ENCODE measurements at regions not wholly inside any gene's neighbourhood (a gene's known extent, or its start where the extent isn't known, plus 50 kb on each side); places are given as distances from the start of the nearest gene placed in this dataset.

DNA sequence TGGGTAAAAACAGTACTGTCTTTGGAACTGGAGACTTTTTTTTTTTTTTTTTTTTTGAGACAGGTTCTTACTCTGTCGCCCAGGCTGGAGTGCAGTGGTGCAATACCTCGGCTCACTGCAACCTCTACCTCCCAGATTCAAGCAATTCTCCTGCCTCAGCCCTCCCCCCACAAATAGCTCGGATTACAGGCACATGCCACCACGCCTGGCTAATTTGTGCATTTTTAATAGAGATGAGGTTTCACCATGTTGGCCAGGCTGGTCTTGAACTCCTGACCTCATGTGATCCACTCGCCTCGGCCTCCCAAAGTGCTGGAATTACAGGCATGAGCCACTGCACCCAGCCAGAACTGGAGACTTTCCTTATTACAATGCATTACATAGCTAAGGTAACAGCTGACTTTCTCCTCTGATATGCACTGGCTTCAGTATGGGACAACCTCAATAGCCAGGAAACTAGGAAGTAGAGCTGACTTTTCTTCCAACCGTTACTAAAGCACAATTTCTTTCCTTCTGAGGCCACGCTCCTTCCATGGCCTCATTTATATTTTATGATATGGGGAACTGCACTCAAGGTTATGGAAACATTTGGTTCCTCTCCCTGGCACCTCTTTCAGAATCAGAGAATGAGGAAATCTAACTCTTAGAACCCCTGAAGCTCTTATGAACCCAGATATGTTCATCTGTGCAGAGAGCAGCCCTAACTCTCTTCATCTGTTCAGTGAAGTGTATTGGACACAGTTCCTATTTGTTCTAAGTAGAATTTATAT, 53.5 kb upstream of the FAM9B start:
- no peak for DNase-seq (ENCODE audit: extremely low read depth in 1 of 2, low read depth in 1 of 2)

DNA sequence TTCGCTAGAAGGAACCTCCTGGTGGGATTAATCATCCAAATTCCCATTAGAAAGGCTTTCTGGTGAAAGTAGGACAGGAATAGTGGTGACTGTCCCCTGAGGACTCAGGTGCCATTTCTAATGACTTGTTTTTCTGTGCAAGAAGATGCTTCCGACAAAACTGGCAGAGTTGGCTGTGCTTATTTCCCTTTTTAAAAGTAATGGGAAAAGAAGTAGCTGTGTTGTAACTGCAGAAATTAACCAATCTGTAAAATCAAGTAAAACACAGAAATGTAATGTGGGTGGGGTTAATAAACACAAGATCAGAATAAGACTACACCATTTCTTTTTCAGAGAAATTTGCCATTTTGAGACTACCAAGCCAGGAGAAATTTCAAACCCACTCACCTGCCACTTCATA, 55.0 kb upstream of the FAM9B start:
- no peak for DNase-seq (ENCODE audit: extremely low read depth in 1 of 2, low read depth in 1 of 2)

DNA sequence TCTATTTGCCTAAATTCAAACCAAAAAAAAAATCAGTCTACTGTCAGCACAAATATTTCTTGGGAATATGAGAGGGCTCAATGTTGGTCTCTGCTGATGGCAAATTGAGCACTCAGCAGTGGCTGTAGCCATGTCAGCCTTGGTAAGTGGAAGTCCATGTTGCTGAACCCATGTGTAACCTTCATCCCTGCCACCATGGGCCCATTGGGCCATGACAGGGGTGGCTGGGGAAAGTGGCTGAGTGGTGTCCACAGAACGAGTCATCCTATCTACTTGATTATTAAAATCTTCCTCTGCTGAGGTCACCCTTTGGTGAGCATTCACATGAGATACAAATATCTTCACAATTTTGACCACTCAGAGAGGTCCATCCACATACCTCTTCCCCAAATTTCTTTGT, 56.8 kb upstream of the FAM9B start:
- no peak for DNase-seq (ENCODE audit: extremely low read depth in 1 of 2, low read depth in 1 of 2)

DNA sequence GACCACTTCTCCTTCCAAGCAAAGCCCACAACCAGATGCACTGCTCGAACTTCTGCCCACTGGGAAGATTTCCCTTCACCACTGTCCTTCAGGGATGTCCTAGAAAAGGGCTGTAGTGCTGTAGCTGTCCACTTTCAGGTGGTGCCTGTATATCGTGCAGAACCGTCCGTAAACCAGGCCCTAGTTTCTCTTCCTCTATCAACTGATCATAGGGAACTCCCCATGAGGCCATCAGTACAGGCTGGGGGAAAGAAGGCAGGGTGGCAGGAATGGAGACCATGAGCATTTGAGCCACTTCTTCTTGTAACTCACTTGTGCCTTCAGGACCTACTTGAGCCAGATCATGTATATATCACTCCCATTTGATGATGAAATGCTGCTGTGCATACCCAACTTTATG, 57.3 kb upstream of the FAM9B start:
- no peak for DNase-seq (ENCODE audit: extremely low read depth in 1 of 2, low read depth in 1 of 2)

DNA sequence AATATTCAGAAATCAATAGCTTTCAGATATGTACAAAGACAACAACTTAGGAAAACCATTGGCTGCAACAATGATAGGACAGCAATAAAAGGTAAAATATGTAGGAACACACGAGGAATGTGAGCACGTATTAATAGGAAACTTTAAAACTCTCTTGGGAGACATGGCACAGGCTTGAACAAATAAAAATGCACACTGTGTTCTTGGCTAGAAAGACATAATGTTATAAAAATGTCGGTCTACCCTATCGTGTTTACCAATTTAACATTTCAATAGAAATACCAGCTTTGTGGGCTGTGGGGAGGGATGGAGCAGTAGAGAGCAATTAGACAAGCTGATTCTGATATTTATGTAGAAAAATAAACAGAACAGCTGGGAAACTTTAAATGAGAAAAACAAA, 69.0 kb upstream of the FAM9B start:
- no peak for DNase-seq (ENCODE audit: extremely low read depth in 1 of 2, low read depth in 1 of 2)

DNA sequence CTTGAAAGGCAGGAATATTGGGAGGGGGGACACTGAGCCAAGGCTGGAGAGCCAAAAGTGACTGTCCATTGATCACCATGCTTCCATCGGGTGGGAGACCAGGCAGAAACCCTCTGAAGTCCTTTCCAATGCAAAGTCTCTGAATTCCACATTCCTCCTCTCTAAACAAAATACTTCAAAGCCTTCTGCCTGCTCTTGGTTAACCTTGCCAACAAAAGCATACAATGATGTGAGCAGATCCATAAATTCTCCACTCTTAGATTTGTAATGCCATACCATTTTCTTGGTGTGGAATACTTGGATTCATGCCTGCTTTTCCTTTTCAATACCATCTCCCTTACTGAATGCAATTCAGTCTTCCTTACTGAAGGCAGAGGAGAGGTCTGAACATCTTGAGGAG, 74.1 kb upstream of the FAM9B start:
- DNase-seq (ENCODE audit: extremely low read depth in 1 of 2, low read depth in 1 of 2), result no peak

DNA sequence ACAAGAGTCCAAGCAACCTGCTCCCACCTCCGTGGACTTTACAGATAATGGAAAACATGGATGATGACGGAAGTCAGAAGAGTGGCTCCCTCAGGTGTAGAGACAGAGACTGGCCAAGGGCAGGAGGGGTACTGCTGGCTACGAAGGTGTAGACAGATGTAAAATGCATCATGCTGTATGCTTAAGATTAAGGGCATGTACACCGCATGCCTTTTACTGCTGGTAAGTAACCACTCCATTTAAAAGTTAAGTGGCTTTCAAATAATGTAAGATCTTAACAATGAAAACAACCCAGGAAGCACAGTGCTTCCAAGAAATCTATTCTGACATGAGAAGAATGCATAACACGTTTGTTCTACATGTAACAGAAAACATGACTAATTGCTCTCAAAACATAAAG, 76.9 kb upstream of the FAM9B start:
- no peak for DNase-seq (ENCODE audit: extremely low read depth in 1 of 2, low read depth in 1 of 2)

DNA sequence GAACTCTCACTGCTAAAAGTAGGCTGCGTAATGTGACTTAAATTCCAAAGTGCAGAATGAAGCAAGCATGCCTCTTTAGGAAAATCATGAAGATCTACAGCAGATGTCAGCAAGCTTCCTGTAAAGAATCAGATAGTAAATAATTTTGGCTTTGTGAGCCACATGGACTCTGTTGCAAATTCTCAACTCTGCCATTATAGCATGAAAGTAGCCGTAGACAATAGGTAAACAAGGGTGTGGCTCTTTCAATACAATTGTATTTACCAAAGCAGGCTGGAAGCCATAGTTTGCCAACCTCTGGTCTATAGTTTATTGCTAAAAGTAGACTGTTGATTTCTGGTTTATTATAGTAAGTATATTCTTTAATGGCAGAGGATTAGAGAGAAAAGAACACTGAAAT, 80.3 kb upstream of the FAM9B start:
- DNase-seq (ENCODE audit: extremely low read depth in 1 of 2, low read depth in 1 of 2), result no peak

DNA sequence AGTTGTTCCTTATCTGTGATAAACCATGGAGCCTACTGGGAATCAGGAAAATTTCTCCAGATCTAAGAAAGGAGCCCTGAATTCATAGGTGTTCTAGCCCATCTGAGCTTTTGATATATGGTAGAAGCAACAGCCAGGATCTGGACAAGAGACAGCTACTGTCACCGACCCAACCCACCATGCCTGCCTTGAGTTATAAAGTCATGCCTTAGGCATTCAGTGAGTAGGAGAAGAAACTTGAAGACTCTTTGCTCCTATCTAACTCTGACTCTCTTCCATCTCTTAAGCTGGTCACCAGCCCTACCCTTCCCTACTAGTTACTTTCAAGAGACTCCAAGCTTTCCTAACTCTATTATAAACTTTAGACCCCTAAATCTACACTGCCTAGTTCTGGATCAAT, 83.9 kb upstream of the FAM9B start:
- no peak for DNase-seq (ENCODE audit: extremely low read depth in 1 of 2, low read depth in 1 of 2)

DNA sequence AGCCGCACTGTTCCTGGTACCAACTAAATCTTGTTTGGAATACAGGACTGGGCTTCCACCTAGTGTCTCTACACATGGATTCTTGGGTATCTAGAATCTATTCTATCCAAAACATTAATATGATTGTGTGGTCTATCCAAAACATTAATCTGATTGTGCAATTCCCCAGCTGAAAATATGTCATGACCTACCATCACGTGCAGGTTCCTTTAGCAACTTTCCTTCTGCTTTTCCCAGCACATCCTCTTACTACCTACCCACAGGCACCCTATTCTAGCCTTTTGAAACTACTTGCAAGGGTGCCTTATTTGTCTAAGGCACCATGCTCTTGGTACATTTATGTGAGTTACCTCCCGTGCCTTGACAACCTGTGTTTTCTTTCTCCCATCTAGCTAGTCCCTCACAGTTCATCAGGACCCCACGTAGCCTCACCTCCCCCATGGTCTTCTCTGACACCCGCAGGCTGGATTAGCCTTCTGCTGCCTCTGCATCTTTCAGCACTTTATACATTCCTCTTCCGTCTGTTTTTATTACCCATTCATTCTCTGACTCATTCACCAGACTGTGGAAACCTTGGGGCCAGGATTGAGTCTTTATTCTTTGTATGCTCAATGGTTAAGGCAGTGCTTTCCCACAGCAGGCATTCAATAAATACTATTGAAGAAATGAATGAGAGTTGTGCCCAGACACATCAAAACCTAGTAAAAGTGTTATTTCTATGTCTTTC, 88.8 kb upstream of the FAM9B start:
- no peak for DNase-seq (ENCODE audit: extremely low read depth in 1 of 2, low read depth in 1 of 2)

DNA sequence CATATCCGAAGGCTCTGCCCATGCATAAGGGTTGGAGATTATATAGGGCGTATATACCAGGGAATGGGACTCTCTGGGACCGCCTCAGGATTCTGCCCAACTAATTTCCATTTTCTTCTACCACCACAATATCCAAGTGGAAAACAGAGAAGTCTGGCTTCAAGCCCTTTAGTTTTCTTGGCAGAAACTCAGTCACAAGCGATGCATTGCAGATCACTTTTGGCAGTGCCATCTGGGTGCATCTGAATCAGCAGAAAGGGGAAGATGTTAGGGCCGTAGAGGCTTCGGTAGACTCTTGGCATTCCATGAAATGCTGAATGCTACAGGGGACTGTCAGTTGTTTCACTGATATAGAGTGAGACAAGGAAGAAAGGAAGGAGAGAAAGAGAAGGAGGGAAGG, 94.1 kb upstream of the FAM9B start:
- DNase-seq (ENCODE audit: extremely low read depth in 1 of 2, low read depth in 1 of 2), result no peak

DNA sequence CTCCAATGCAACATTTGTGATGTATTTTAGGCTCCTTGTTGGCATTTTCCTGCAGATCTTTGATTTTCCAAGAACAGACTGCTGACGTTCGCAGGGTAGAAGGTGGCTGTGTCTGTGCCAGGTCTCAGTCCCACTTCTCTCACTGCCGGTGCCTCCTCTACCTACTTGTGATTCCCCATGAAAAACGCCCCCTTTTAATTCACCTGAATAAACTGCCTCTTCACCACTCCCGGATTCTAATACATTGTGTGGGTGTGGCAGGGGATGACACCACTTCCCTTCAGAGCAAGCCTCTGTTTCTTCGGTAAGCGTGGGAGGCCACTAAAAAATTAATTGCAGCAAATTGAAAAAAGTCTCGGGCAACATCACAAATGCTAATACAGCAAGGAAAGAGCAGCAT, 96.1 kb upstream of the FAM9B start:
- no peak for DNase-seq (ENCODE audit: extremely low read depth in 1 of 2, low read depth in 1 of 2)

DNA sequence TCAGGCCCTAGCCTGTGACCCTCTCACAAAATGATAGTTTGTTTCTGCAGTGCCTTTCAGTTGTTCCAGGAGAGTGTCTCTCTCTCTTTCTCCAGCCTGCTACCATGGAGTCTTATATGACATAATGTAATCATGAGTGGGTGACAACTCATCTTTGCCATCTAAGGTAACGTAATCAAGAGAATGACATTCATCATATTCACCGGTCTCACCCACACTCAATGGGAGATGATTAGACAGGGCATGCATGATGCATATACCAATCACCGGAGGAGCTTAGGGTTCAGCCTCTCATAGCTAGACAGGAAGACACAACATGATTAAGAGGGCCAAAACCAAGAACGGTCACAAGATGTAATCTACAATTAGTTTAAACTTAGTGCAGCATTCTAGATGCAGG, 97.1 kb upstream of the FAM9B start:
- no peak for DNase-seq (ENCODE audit: extremely low read depth in 1 of 2, low read depth in 1 of 2)

DNA sequence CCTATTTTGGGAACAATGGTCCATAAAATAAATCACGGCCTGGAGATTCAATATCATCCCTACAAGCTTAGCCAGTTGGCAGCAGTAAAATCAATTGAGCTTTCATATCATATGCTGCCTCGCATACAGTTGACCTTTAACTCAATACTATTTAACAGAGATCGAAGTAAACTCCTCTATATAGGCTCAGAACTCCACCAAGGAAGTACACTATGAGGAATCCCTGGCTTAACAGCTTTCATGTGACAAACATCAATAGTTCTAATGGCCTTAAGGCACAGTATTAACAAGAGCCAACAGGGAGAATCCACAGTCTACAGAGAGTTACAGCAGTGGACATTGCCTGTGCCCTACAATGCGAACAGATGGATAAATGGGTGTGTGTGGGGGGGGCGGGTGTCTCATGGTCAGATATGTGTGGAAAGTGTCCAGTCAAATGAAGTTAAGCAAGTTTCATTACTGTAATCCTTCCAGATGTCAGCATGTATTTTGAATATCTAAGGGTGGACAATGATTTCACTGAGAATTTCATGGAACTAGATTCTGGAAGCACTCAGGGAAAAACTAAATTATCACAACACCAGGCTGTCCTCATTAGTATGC, 98.2 kb upstream of the FAM9B start:
- no peak for DNase-seq (ENCODE audit: extremely low read depth in 1 of 2, low read depth in 1 of 2)

DNA sequence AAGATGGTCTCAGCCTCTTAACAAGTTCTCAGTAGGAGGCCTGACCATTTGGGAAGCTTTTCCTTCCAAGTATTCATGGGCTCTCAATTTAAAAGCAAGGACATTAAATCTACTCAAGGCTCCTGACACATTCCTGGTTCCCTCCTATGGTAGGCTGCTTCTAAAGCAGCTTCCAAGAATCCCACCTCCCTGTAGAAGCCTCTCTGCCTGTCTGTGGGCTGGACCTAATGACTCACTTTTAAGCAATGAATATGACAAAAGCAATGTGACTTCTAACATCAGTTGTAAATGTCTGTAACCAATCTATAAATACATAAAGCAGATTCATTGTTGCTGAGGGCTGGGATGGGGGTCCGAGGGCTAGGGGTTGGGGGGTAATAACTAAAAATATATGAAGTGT, 99.5 kb upstream of the FAM9B start:
- no peak for DNase-seq (ENCODE audit: extremely low read depth in 1 of 2, low read depth in 1 of 2)

DNA sequence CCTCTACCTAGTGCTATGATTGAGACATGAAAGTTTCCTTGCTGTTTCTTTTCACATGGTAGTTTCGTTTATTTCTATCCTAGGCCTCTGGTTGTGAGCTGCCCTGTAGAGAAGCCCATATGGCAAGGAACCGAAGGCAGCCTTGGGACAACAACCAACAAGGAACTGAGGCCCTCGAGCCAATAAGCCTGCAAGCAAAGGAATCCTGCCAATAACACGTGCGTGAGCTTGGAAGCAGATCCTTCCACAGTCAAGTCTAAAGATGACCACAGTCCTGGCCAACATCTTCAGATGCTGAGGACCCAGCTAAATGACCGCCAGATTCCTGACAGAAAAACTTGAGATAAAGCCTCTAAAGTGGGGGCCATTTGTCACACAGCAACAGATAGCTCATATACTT, 100.4 kb upstream of the FAM9B start:
- no peak for DNase-seq (ENCODE audit: extremely low read depth in 1 of 2, low read depth in 1 of 2)

DNA sequence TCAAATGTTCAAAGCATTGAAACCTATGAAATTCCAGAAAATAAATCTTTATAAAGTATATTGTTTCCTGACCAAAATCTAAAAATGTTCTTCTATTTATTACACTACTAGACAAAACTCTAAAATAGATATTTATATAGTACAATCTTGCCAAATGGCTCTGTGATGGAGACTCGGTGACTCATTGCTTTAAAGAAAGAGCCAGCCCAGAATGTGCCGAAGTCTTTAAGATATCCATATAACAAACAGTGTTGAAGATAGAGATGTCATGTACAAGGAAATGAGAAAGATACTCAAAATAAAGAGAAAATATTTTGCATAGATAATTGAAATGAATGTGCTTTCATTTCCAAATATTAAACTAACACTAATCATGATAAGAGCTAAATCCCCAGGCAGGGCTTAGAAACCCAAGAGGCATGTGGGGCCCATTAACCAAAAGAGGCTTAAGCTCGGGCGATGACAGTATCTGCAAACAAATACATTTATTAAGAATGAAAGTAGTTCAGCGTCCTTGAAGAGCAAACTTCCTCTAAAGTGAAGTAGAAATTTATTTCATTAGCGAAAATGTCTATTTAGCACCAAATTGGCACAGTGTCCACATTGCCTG, 102.1 kb upstream of the FAM9B start:
- DNase-seq (ENCODE audit: extremely low read depth in 1 of 2, low read depth in 1 of 2), result no peak

DNA sequence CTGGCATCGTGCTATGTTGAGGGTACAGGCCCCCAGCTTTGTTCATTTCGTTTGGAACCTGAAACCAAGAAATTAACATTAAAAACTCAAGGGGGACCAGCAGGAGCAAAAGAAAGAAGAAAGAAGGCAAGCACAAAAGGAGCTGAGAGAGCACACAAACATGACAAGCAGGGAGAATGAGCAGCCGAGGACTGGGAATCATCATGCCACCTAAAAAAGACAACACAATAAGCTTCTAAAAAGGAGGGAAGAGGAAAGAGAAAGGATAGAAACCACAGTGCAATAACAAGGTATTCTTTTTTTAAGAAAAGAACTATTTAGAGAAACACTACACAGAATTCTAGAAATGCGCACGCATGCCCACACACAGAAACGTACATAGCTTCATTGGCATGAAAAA, 103.2 kb upstream of the FAM9B start:
- DNase-seq (ENCODE audit: extremely low read depth in 1 of 2, low read depth in 1 of 2), result no peak

DNA sequence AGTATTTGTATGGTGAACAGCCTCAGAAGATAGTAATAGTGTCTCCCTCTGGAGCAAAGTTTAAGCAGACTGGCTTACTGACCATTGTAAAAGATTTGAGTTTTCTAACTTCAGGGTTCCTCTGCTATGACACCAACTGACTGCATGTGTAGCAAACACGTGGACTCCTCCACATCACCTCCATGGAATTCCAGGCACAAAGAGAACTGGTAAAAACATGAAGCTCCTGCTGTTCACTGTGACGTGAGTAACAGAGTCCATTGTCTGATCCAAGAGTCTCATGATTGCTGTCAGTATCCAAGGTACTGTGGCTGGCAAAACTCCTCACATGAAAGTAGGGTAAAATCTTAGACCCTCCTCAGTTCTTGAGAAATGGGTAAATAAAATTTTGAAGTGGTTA, 107.6 kb upstream of the FAM9B start:
- DNase-seq (ENCODE audit: extremely low read depth in 1 of 2, low read depth in 1 of 2), result no peak

DNA sequence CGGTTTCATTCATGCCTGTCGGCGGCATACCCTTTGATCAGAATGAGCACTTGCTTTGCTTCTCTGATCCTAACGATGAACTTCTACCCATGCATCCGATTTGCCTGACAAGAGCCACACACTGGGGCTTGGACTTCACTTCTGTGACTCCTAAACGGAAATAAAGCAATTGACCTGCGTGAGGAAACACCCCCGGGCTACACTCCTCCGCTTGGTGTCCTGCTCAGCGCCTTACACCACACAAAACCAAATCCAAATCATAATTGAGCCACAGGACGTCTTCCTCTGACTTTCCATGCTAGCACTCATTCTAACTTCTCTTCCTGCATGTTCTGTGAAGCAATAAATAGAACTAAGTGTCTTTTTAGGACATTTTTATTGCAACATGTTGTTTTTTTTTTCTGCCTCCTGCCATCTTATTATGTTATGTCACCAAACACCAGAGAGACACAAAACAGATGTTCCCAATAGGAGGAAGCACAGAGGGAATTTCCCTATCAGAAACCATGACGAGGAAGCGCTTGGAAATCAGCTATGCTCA, 110.8 kb upstream of the FAM9B start:
- no peak for DNase-seq (ENCODE audit: extremely low read depth in 1 of 2, low read depth in 1 of 2)

DNA sequence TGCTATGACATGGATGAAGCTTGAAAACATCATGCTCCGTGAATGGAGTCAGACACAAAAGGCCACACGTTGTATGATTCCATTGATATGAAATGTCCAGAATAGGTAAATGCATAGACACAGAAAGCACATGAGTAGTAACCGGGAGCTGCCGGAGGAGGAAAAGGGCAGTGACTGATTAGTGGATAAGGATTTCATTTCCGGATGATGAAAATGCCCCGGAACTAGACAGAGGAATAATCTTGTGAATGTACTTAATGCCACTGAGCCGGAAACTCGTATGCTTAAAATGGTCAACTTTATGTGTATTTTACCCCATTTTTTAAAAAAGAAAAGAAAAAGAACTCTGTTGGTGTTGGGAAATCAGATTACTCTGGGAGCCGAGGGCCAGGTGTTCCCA, 112.7 kb upstream of the FAM9B start:
- no peak for DNase-seq (ENCODE audit: extremely low read depth in 1 of 2, low read depth in 1 of 2)

DNA sequence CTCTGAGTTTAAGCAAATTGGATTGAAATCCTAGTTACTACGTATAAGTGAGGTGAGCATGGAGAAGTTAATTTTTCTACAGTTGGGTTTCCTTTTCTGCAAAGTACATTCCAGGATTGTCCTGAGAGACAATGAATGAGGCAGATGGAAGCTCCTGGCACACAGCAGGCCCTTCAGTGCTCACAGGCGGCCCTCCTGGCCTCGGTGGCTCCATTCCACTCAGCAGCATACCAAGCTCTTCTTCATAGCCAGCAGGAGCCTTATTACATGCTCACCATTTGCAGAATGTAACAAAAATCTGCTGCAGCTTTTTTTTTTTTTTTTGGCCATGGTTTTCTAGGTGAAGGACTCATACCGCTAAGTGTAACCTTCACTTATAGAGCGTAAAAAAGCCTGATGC, 113.2 kb upstream of the FAM9B start:
- no peak for DNase-seq (ENCODE audit: extremely low read depth in 1 of 2, low read depth in 1 of 2)
